DMS53 treated with DMSO at 0.1 percent for 48 hours (cell line): ENCODE measurements at regions not wholly inside any gene's neighbourhood (a gene's known extent, or its start where the extent isn't known, plus 50 kb on each side); places are given as distances from the start of the nearest gene placed in this dataset.
"Not testable (repeated sequence)": the region's sequence is repeated elsewhere in the genome, so short reads cannot be mapped to it uniquely, and the experiment has no call there.

ENCODE experiments used
- DNase-seq: peaks from one replicate; lab custom pipeline; 2025; ENCODE audit not compliant: unreplicated experiment; lab: John Stamatoyannopoulos, UW

GRCh38 chr21:28063241-28064216, 929.1 kb downstream of the LTN1 start:
- DNase-seq = no peak

GRCh38 chr21:28052956-28053355, 939.7 kb downstream of the LTN1 start:
- DNase-seq = not testable (repeated sequence)

GRCh38 chr21:28051649-28052048, 941.0 kb downstream of the LTN1 start:
- DNase-seq = not testable (repeated sequence)

- DNase-seq = not testable (repeated sequence)
Measured at GRCh38 chr21:28035692-28036091, 957.0 kb downstream of the LTN1 start.

GRCh38 chr21:28034916-28035315, 957.8 kb downstream of the LTN1 start:
- DNase-seq = not testable (repeated sequence)

- not testable (repeated sequence) for DNase-seq
Measured at GRCh38 chr21:28034334-28034733, 958.3 kb downstream of the LTN1 start.

- not testable (repeated sequence) for DNase-seq
Measured at GRCh38 chr21:28032652-28033051, 960.0 kb downstream of the LTN1 start.

GRCh38 chr21:28031066-28031465, 961.6 kb downstream of the LTN1 start:
- not testable (repeated sequence) for DNase-seq

GRCh38 chr21:28025111-28025510, 967.6 kb downstream of the LTN1 start:
- DNase-seq = no peak

GRCh38 chr21:28018741-28019669, 973.7 kb downstream of the LTN1 start:
- no peak for DNase-seq

GRCh38 chr21:28018213-28018612, 974.5 kb downstream of the LTN1 start:
- no peak for DNase-seq

GRCh38 chr21:28016571-28016970, 976.1 kb downstream of the LTN1 start:
- no peak for DNase-seq

- not testable (repeated sequence) for DNase-seq
Measured at GRCh38 chr21:28013123-28013522, 979.6 kb downstream of the LTN1 start.

- DNase-seq = not testable (repeated sequence)
Measured at GRCh38 chr21:28011970-28012369, 980.7 kb downstream of the LTN1 start.

- not testable (repeated sequence) for DNase-seq
Measured at GRCh38 chr21:28008245-28008644, 984.4 kb downstream of the LTN1 start.

- DNase-seq = not testable (repeated sequence)
Measured at GRCh38 chr21:28003627-28004026, 989.0 kb downstream of the LTN1 start.

GRCh38 chr21:27996906-27997305, 995.8 kb downstream of the LTN1 start:
- not testable (repeated sequence) for DNase-seq

GRCh38 chr21:27984663-27985325, 1007.9 kb downstream of the LTN1 start:
- DNase-seq = not testable (repeated sequence)

GRCh38 chr21:27979446-27979845, 1012.6 kb upstream of the ADAMTS5 start:
- DNase-seq = not testable (repeated sequence)

GRCh38 chr21:27975514-27975913, 1008.6 kb upstream of the ADAMTS5 start:
- DNase-seq = no peak

GRCh38 chr21:27974152-27974551, 1007.3 kb upstream of the ADAMTS5 start:
- not testable (repeated sequence) for DNase-seq
